OCI-LY7 (cell line): ENCODE measurements at regions not wholly inside any gene's neighbourhood (a gene's known extent, or its start where the extent isn't known, plus 50 kb on each side); places are given as distances from the start of the nearest gene placed in this dataset.

Experiments used
- BruUV-seq: library from RNA; stranded (reverse); fragments of 400-500 nt; replicated peaks from 2 replicates; lab custom pipeline; 2021; lab: Mats Ljungman, UMichigan
- CTCF ChIA-PET: fragments of 300-600 bp; sonication (Branson Sonifier 250); formaldehyde crosslinking; loops from one replicate; lab custom pipeline; 2022; ENCODE audit warnings: antibody characterized with exemption; ENCODE audit not compliant: unreplicated experiment; lab: Charles Lee
- POLR2A ChIA-PET: fragments of 300-600 bp; sonication (Branson Sonifier 250); formaldehyde crosslinking; loops from one replicate; lab custom pipeline; 2022; ENCODE audit warnings: antibody characterized with exemption; lab: Charles Lee
- DNase-seq: peaks from one replicate; pipeline ENCODE4 v3.0.0-alpha.2; 2015; ENCODE audit warnings: low spot score
- H2AFZ ChIP-seq: fragments of 200-600 bp; sonication (generic), shearing (Covaris generic); 2 replicates; pipeline ENCODE4 v1.6.1; 2014; ENCODE audit warnings: mild to moderate bottlenecking, antibody characterized with exemption, low read length, moderate library complexity
- H3K27ac ChIP-seq: fragments of 200-600 bp; sonication (generic); 2 replicates; pipeline ENCODE4 v1.5.1; 2014; ENCODE audit warnings: mixed run types, low read depth, mild to moderate bottlenecking, moderate library complexity, low read length, inconsistent platforms; ENCODE audit not compliant: poor library complexity, severe bottlenecking
- H3K36me3 ChIP-seq: fragments of 200-600 bp; sonication (generic); 2 replicates; pipeline ENCODE4 v1.6.1; 2014; ENCODE audit warnings: mild to moderate bottlenecking, antibody characterized with exemption, low read length, moderate library complexity, mixed read lengths; ENCODE audit not compliant: insufficient read depth
- H3K4me1 ChIP-seq: fragments of 200-600 bp; sonication (generic); 2 replicates; pipeline ENCODE4 v1.5.1; 2014; ENCODE audit warnings: mild to moderate bottlenecking, low read length; ENCODE audit not compliant: insufficient read depth, poor library complexity, severe bottlenecking
- H3K4me2 ChIP-seq: fragments of 200-600 bp; sonication (generic); 2 replicates; pipeline ENCODE4 v1.6.1; 2014; ENCODE audit warnings: mild to moderate bottlenecking, low read length
- H3K4me3 ChIP-seq: fragments of 200-600 bp; sonication (generic); 2 replicates; pipeline ENCODE4 v1.5.1; 2014; ENCODE audit warnings: mild to moderate bottlenecking, low read depth, low read length; ENCODE audit not compliant: poor library complexity, severe bottlenecking
- H3K79me2 ChIP-seq: fragments of 200-600 bp; sonication (generic); 2 replicates; pipeline ENCODE4 v1.6.1; 2016; ENCODE audit warnings: low read depth, mild to moderate bottlenecking, low read length, moderate library complexity, mixed read lengths; ENCODE audit not compliant: insufficient read depth
- H3K9me2 ChIP-seq: fragments of 200-600 bp; sonication (generic); 2 replicates; pipeline ENCODE4 v1.6.1; 2016; ENCODE audit warnings: mild to moderate bottlenecking, low read length, mixed read lengths; ENCODE audit not compliant: insufficient read depth
- H3K9me3 ChIP-seq: fragments of 200-600 bp; sonication (generic); 2 replicates; pipeline ENCODE4 v1.6.1; 2014; ENCODE audit warnings: mild to moderate bottlenecking, mixed run types, low read length, mixed read lengths
- H4K20me1 ChIP-seq: fragments of 200-600 bp; sonication (generic); 2 replicates; pipeline ENCODE4 v1.6.1; 2014; ENCODE audit warnings: mild to moderate bottlenecking, antibody characterized with exemption, low read length, moderate library complexity, mixed read lengths; ENCODE audit not compliant: insufficient read depth
- EZH2phosphoT487 ChIP-seq: fragments of 200-600 bp; sonication (generic); IDR thresholded peaks from 2 replicates; pipeline ENCODE4 v1.6.1; 2018; ENCODE audit warnings: low read depth, borderline replicate concordance, mild to moderate bottlenecking, mixed run types, antibody characterized with exemption, low read length, moderate library complexity, mixed read lengths
- intact Hi-C: fragments of 100-400 bp; cut with micrococcal nuclease; formaldehyde crosslinking; loops from one replicate; pipeline ENCODE4 v1.10.0; 2022; ENCODE audit not compliant: unreplicated experiment
- TF ChIP-seq, protein P1 (sequence below): fragments of 200-600 bp; sonication (generic); conservative IDR thresholded peaks from 2 replicates; pipeline ENCODE4 v1.5.1; 2014; ENCODE audit warnings: mild to moderate bottlenecking, antibody characterized with exemption, low read length, moderate library complexity, mixed read lengths

DNA sequence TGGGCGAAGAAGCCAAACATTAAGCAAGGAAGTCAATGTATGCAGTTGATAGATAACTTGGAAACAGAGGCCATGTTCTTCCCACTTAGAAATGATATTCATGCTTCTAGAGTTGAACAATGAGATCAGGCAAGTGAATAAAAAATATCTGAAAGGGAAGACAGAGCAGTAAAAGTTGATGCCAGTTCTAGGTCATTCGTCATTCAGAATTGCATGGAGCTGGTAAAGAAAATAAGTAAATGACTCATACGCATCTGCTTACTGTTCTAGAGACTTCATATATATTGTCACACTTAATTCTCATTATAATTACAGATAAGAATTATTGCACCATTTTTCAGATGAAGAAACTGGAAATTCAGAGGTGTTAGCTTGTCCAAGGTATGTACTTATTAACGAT lies 158.9 kb upstream of the FERD3L start:
- BruUV-seq: no TSS peak
- Histone ChIP-seq H3K79me2 (no peaks in the 10 kb centered on the region), H2AFZ (no peak overlapping the region), H3K4me1 (no peaks in the 10 kb centered on the region), H4K20me1 (no peaks in the 10 kb centered on the region), H3K36me3 (no peaks in the 10 kb centered on the region), H3K9me3 (no peaks in the 10 kb centered on the region), H3K4me2 (no peak overlapping the region), H3K4me3 (no peak overlapping the region), H3K9me2 (no peaks in the 10 kb centered on the region), H3K27ac (no peak overlapping the region)
- no peak for DNase-seq
- ChIA-PET POLR2A (no interaction called here), CTCF (no interaction called here)
- TF ChIP-seq EZH2phosphoT487: no peak
- TF ChIP-seq, protein P1, sequence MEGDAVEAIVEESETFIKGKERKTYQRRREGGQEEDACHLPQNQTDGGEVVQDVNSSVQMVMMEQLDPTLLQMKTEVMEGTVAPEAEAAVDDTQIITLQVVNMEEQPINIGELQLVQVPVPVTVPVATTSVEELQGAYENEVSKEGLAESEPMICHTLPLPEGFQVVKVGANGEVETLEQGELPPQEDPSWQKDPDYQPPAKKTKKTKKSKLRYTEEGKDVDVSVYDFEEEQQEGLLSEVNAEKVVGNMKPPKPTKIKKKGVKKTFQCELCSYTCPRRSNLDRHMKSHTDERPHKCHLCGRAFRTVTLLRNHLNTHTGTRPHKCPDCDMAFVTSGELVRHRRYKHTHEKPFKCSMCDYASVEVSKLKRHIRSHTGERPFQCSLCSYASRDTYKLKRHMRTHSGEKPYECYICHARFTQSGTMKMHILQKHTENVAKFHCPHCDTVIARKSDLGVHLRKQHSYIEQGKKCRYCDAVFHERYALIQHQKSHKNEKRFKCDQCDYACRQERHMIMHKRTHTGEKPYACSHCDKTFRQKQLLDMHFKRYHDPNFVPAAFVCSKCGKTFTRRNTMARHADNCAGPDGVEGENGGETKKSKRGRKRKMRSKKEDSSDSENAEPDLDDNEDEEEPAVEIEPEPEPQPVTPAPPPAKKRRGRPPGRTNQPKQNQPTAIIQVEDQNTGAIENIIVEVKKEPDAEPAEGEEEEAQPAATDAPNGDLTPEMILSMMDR: no peak
- intact Hi-C loops: no loop called here

DNA sequence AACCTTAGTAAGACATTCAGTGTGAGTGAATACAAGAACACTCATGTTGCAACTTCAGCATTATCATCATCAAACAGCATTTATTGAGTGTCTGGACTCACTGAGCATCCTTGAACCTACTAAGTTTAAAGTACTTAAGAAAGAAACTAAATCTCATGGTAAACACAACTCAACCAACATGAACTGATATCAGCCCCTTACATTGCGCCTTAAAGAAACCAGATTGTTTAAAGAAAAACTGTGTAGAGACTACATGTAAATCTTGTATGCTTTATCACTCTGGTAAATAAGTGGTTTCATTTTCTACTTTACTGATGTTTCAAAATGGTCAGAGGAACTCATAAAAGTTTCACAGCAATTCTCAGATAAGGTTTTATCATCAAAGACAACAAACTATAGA lies 157.5 kb upstream of the FERD3L start:
- Histone ChIP-seq H3K36me3 (no peaks in the 10 kb centered on the region), H3K4me2 (no peak overlapping the region), H2AFZ (no peak overlapping the region), H3K9me3 (no peaks in the 10 kb centered on the region), H3K4me3 (no peak overlapping the region), H3K79me2 (no peaks in the 10 kb centered on the region), H3K9me2 (no peaks in the 10 kb centered on the region), H4K20me1 (no peaks in the 10 kb centered on the region), H3K4me1 (no peaks in the 10 kb centered on the region), H3K27ac (no peak overlapping the region)
- no peak for DNase-seq
- POLR2A ChIA-PET: interaction anchor here (0.6 kb wide), 1 partner anchor 24 kb away, joined by 5 read pairs; no protein-coding TSS in a partner anchor
- TF ChIP-seq, protein P1: no peak
- no peak for TF ChIP-seq EZH2phosphoT487
- intact Hi-C loops: no loop called here
- CTCF ChIA-PET: no interaction called here
- no TSS peak for BruUV-seq

DNA sequence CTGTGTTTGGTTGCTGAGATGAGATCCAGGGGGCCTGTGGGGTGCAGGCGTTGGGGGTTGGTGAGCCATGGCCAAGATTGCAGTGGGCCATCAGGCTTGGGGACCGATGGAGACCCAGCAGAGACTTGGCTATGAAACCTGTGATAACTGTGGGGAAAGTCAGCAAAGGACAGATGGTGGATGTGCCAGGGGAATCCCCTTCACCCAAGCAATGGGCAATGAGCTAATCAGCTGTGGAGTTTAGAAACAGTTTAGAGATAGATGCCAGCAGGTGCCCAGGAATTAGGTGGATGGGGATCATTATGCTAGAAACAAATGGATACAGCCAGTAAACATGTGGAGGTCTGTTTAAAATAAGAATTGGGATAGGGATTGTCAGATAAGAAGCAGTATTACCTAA lies 151.4 kb upstream of the FERD3L start:
- no peaks in the 10 kb centered on the region for H3K9me3 ChIP-seq
- POLR2A ChIA-PET: interaction anchor here (0.6 kb wide), 1 partner anchor 248 kb away, joined by 3 read pairs; no protein-coding TSS in a partner anchor
- DNase-seq: no peak
- intact Hi-C loops: no loop called here
- H3K4me2 ChIP-seq: no peak overlapping the region
- H2AFZ ChIP-seq: no peak overlapping the region
- TF ChIP-seq, protein P1: no peak
- no peak for TF ChIP-seq EZH2phosphoT487
- no peaks in the 10 kb centered on the region for H4K20me1 ChIP-seq
- BruUV-seq: no TSS peak
- H3K4me1 ChIP-seq: no peaks in the 10 kb centered on the region
- H3K36me3 ChIP-seq: no peaks in the 10 kb centered on the region
- H3K9me2 ChIP-seq: no peaks in the 10 kb centered on the region
- H3K27ac ChIP-seq: no peak overlapping the region
- H3K79me2 ChIP-seq: no peaks in the 10 kb centered on the region
- CTCF ChIA-PET: no interaction called here
- no peak overlapping the region for H3K4me3 ChIP-seq
